ENCODE measurements at regions not wholly inside any gene's neighbourhood (a gene's known extent, or its start where the extent isn't known, plus 50 kb on each side); places are given as distances from the start of the nearest gene placed in this dataset.

DNA sequence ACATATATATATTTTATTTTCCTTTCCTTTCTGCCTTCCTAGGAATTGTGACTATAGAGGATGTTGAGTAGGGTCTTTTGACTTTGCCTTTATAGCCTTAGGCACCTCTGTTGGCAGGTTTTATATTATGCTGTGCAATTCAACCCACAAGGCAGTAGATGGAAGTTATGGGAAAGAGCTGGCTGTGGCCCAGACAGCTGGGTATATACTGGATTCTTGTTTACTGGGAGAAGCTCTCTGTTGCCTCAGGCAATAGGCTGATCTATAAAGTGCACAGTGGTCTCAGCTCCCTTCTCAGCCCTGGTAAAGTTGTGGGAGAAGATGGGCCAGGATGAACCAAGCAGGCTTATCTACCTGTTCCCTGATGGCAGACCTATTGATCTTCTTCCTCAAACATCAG lies 342.0 kb downstream of the GBA3 start:
- DNase-seq (no peak), ATAC-seq (no peak)
- Histone ChIP-seq H3K36me3 (no peaks in the 10 kb centered on the region), H3K4me1 (no peaks in the 10 kb centered on the region), H3K27ac (no peak overlapping the region), H3K27me3 (ENCODE audit: low read depth) (no peaks in the 10 kb centered on the region), H3K9me3 (no peaks in the 10 kb centered on the region), H3K4me3 (no peak overlapping the region)
- no peak for TF ChIP-seq CTCF (IDR thresholded peaks at IDR 0.05)
- intact Hi-C loops (cut with DNase I), result no loop called here

DNA sequence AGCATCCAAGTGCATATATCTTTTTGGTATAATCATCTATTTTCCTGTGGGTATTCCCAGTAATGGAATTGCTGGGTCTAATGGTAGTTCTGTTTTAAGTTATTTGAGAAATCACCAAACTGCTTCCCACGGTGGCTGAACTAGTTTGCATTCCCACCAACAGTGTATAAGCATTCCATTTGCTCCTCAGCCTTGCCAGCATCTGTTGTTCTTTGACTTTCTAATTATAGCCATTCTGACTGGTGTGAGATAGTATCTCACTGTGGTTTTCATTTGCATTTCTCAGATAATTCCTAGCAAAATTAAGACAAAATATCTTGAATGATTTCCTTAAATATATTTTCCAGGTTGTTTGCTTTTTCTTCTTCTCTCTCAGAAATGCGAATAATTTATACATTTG lies 341.1 kb downstream of the GBA3 start:
- intact Hi-C loops (cut with DNase I), result no loop called here
- TF ChIP-seq CTCF (IDR thresholded peaks at IDR 0.05), result no peak
- ATAC-seq (no peak), DNase-seq (no peak)
- Histone ChIP-seq H3K27me3 (ENCODE audit: low read depth) (no peaks in the 10 kb centered on the region), H3K9me3 (no peaks in the 10 kb centered on the region), H3K4me3 (no peak overlapping the region), H3K4me1 (no peaks in the 10 kb centered on the region), H3K36me3 (no peaks in the 10 kb centered on the region), H3K27ac (no peak overlapping the region)

- Histone ChIP-seq H3K36me3 (no peaks in the 10 kb centered on the region), H3K4me3 (no peak overlapping the region), H3K4me1 (no peaks in the 10 kb centered on the region), H3K27me3 (ENCODE audit: low read depth) (no peaks in the 10 kb centered on the region), H3K27ac (no peak overlapping the region), H3K9me3 (no peaks in the 10 kb centered on the region)
- DNase-seq, result no peak
- no peak for TF ChIP-seq CTCF (IDR thresholded peaks at IDR 0.05)
- ATAC-seq, result no peak
- intact Hi-C loops (cut with DNase I), result no loop called here
Measured at GRCh38 chr4:23028875-23029274, 336.1 kb downstream of the GBA3 start.

GRCh38 chr4:23023666-23024065 lies 330.9 kb downstream of the GBA3 start:
- Histone ChIP-seq H3K27ac (no peak overlapping the region), H3K9me3 (no peaks in the 10 kb centered on the region), H3K36me3 (no peaks in the 10 kb centered on the region), H3K4me3 (no peak overlapping the region), H3K27me3 (ENCODE audit: low read depth) (no peaks in the 10 kb centered on the region), H3K4me1 (no peaks in the 10 kb centered on the region)
- intact Hi-C loops (cut with DNase I), result no loop called here
- no peak for DNase-seq
- ATAC-seq, result no peak
- no peak for TF ChIP-seq CTCF (IDR thresholded peaks at IDR 0.05)

DNA sequence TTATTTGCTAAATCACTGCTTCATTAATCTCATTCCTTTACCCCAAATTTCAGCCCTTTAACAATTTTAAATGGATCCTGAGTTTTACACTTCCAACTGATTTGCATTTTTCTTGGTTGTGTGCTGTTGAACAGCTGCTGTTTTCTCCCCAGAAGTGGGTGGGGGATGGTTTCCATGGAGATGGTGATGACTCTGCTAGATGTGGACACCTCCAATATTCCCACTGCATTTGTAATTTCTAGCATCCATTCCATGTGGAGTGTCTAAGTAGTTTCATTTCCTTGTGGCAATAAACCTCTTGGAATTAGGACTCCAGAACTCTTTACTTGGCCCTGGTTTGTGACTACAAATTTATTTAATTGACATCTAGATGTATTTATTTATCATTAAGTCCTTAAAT lies 330.4 kb downstream of the GBA3 start:
- no peak for TF ChIP-seq CTCF (IDR thresholded peaks at IDR 0.05)
- no peak for ATAC-seq
- no peak overlapping the region for H3K27ac ChIP-seq
- no peak for DNase-seq
- H3K4me1 ChIP-seq, result no peaks in the 10 kb centered on the region
- no peaks in the 10 kb centered on the region for H3K36me3 ChIP-seq
- H3K4me3 ChIP-seq, result no peak overlapping the region
- H3K9me3 ChIP-seq, result no peaks in the 10 kb centered on the region
- intact Hi-C loops (cut with DNase I), result no loop called here
- no peaks in the 10 kb centered on the region for H3K27me3 ChIP-seq (ENCODE audit: low read depth)

GRCh38 chr4:23022032-23022431 lies 329.3 kb downstream of the GBA3 start:
- Histone ChIP-seq H3K9me3 (no peaks in the 10 kb centered on the region), H3K4me1 (no peaks in the 10 kb centered on the region), H3K4me3 (no peak overlapping the region), H3K36me3 (no peaks in the 10 kb centered on the region), H3K27ac (no peak overlapping the region), H3K27me3 (ENCODE audit: low read depth) (no peaks in the 10 kb centered on the region)
- ATAC-seq (peak; percentile 82 to 84), DNase-seq (no peak)
- no peak for TF ChIP-seq CTCF (IDR thresholded peaks at IDR 0.05)
- intact Hi-C loops (cut with DNase I), result no loop called here
